ENCODE measurements at regions not wholly inside any gene's neighbourhood (a gene's known extent, or its start where the extent isn't known, plus 50 kb on each side); places are given as distances from the start of the nearest gene placed in this dataset.

DNA sequence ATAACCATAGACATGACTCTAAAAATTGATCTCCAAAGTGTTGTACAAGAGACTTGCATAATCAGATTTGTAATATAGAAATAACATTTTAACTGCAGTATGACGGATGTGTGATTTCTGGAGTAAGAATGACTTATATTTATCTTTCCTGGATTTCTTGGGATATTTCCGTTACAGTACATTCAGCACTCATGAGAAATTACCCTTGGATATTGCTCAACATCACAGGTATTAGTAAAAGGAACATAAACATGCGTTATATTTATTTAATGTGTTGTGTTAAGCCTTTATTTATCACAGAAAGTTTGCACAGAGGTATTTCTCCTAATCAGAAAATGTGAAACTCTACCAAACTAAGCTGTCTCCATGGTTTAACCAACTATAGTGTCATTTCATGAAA is 1823.9 kb upstream of the C9orf72 start:
- TF ChIP-seq, protein P1, sequence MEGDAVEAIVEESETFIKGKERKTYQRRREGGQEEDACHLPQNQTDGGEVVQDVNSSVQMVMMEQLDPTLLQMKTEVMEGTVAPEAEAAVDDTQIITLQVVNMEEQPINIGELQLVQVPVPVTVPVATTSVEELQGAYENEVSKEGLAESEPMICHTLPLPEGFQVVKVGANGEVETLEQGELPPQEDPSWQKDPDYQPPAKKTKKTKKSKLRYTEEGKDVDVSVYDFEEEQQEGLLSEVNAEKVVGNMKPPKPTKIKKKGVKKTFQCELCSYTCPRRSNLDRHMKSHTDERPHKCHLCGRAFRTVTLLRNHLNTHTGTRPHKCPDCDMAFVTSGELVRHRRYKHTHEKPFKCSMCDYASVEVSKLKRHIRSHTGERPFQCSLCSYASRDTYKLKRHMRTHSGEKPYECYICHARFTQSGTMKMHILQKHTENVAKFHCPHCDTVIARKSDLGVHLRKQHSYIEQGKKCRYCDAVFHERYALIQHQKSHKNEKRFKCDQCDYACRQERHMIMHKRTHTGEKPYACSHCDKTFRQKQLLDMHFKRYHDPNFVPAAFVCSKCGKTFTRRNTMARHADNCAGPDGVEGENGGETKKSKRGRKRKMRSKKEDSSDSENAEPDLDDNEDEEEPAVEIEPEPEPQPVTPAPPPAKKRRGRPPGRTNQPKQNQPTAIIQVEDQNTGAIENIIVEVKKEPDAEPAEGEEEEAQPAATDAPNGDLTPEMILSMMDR (conservative IDR thresholded peaks at IDR 0.05; ENCODE audit: low read length), result no peak
- TF ChIP-seq EZH2phosphoT487 (IDR thresholded peaks at IDR 0.05; ENCODE audit: borderline replicate concordance), result no peak

Measured in Loucy (cell line).